DND-41 (cell line): ENCODE measurements at regions not wholly inside any gene's neighbourhood (a gene's known extent, or its start where the extent isn't known, plus 50 kb on each side); places are given as distances from the start of the nearest gene placed in this dataset.

Source experiments
- ATAC-seq: fragments of 200-7000 bp; cut with Tn5 transposase; 3 replicates; pipeline ENCODE4 v1.9.1; 2021; ENCODE audit warnings: low read depth; ENCODE audit not compliant: insufficient read depth
- DNase-seq: peaks from one replicate; pipeline ENCODE4 v3.0.0-alpha.2; 2020
- H2AFZ ChIP-seq: 2 replicates; pipeline ENCODE4 v1.6.0; 2012; ENCODE audit warnings: low read depth, low read length
- H3K27ac ChIP-seq: 2 replicates; pipeline ENCODE4 v1.5.1; 2012; ENCODE audit warnings: low read length, inconsistent platforms
- H3K27me3 ChIP-seq: fragments of 200-600 bp; sonication (generic); 2 replicates; pipeline ENCODE4 v1.6.0; 2012; ENCODE audit warnings: low read length, mild to moderate bottlenecking, inconsistent platforms; ENCODE audit not compliant: insufficient read depth, poor library complexity
- H3K36me3 ChIP-seq: 2 replicates; pipeline ENCODE4 v1.5.1; 2012; ENCODE audit warnings: low read length, inconsistent platforms; ENCODE audit not compliant: insufficient read depth
- H3K4me1 ChIP-seq: 2 replicates; pipeline ENCODE4 v1.5.1; 2012; ENCODE audit warnings: mild to moderate bottlenecking, low read length; ENCODE audit not compliant: insufficient read depth
- H3K4me2 ChIP-seq: 2 replicates; pipeline ENCODE4 v1.6.0; 2012; ENCODE audit warnings: mild to moderate bottlenecking, moderate library complexity, low read length, inconsistent platforms; ENCODE audit not compliant: insufficient read depth
- H3K4me3 ChIP-seq, 2 experiments: fragments of 200-600 bp in 1 of 2; shearing (Covaris generic) in 1 of 2; 2 replicates each; pipeline ENCODE4 v1.5.1; 2012 to 2016; ENCODE audit warnings: inconsistent platforms in 2 of 2, low read length in 2 of 2, mild to moderate bottlenecking in 2 of 2, low read depth in 1 of 2, moderate library complexity in 1 of 2
- H3K79me2 ChIP-seq: 2 replicates; pipeline ENCODE4 v1.6.0; 2012; ENCODE audit warnings: low read length, inconsistent platforms; ENCODE audit not compliant: insufficient read depth
- H3K9ac ChIP-seq: 2 replicates; pipeline ENCODE4 v1.6.0; 2012; ENCODE audit warnings: low read depth, mild to moderate bottlenecking, inconsistent platforms, low read length, moderate library complexity
- H3K9me3 ChIP-seq: 2 replicates; pipeline ENCODE4 v1.5.1; 2012; ENCODE audit warnings: low read length, moderate library complexity, mild to moderate bottlenecking, inconsistent platforms; ENCODE audit not compliant: insufficient read depth, severe bottlenecking
- H4K20me1 ChIP-seq: 2 replicates; pipeline ENCODE4 v1.6.0; 2012; ENCODE audit warnings: low read length; ENCODE audit not compliant: insufficient read depth
- CTCF ChIP-seq: IDR thresholded peaks from 2 replicates; pipeline ENCODE4 v1.5.1; 2012; ENCODE audit warnings: borderline replicate concordance, low read length, moderate library complexity, mild to moderate bottlenecking; ENCODE audit not compliant: poor library complexity, severe bottlenecking; ENCODE audit errors: extremely low read depth
- EZH2 ChIP-seq: IDR thresholded peaks from 3 replicates; pipeline ENCODE4 v1.6.1; 2012; ENCODE audit warnings: borderline replicate concordance, low read depth, mild to moderate bottlenecking, moderate library complexity, low read length, inconsistent platforms; ENCODE audit not compliant: severe bottlenecking

GRCh38 chr14:98122527-98122926 is 1149.5 kb downstream of the BCL11B start:
- Histone ChIP-seq H3K9me3 (peaks cover 12% of the 10 kb centered on the region), H3K27ac (no peak overlapping the region), H2AFZ (no peak overlapping the region), H3K36me3 (peaks cover 5% of the 10 kb centered on the region; the same call in 1 of the 2 replicates), H3K4me1 (0 out of 2 replicates have a peak, but pooled peaks cover 3% of the 10 kb centered on the region), H3K4me3 (no peak overlapping the region), H4K20me1 (no peaks in the 10 kb centered on the region), H3K4me2 (no peak overlapping the region), H3K79me2 (no peaks in the 10 kb centered on the region), H3K9ac (no peak overlapping the region), H3K27me3 (no peaks in the 10 kb centered on the region)
- no peak for DNase-seq
- TF ChIP-seq CTCF, result no peak
- peak; percentile 29; the same call in 1 of the 3 replicates for ATAC-seq

GRCh38 chr14:98130691-98131090 is 1141.3 kb downstream of the BCL11B start:
- no peak overlapping the region for H3K4me3 ChIP-seq
- no peak overlapping the region for H2AFZ ChIP-seq
- H3K27me3 ChIP-seq, result no peaks in the 10 kb centered on the region
- H3K9me3 ChIP-seq, result no peaks in the 10 kb centered on the region
- no peaks in the 10 kb centered on the region for H3K79me2 ChIP-seq
- H3K4me1 ChIP-seq, result peaks cover 16% of the 10 kb centered on the region
- H3K36me3 ChIP-seq, result no peaks in the 10 kb centered on the region
- H3K27ac ChIP-seq, result no peak overlapping the region
- no peak overlapping the region for H3K9ac ChIP-seq
- TF ChIP-seq CTCF, result no peak
- H3K4me2 ChIP-seq, result no peak overlapping the region
- ATAC-seq, result no peak
- DNase-seq, result no peak
- H4K20me1 ChIP-seq, result no peaks in the 10 kb centered on the region

GRCh38 chr14:98131406-98131805 is 1140.6 kb downstream of the BCL11B start:
- ATAC-seq, result no peak
- Histone ChIP-seq H3K79me2 (no peaks in the 10 kb centered on the region), H3K27ac (peak overlapping the region; percentile 48), H3K9ac (no peak overlapping the region), H4K20me1 (no peaks in the 10 kb centered on the region), H2AFZ (no peak overlapping the region), H3K4me2 (no peak overlapping the region), H3K36me3 (no peaks in the 10 kb centered on the region), H3K4me3 (no peak overlapping the region), H3K9me3 (no peaks in the 10 kb centered on the region), H3K4me1 (peaks cover 23% of the 10 kb centered on the region), H3K27me3 (no peaks in the 10 kb centered on the region)
- DNase-seq, result no peak
- no peak for TF ChIP-seq CTCF
- TF ChIP-seq EZH2, result no peak

GRCh38 chr14:98133806-98134205 is 1138.2 kb downstream of the BCL11B start:
- ATAC-seq (no peak), DNase-seq (no peak)
- no peak overlapping the region; the same call in 1 of the 2 replicates for H3K27ac ChIP-seq
- H4K20me1 ChIP-seq, result no peaks in the 10 kb centered on the region
- H3K9ac ChIP-seq, result no peak overlapping the region
- H3K36me3 ChIP-seq, result no peaks in the 10 kb centered on the region
- TF ChIP-seq EZH2 (no peak), CTCF (no peak)
- peaks cover 47% of the 10 kb centered on the region for H3K4me1 ChIP-seq
- H2AFZ ChIP-seq, result no peak overlapping the region
- H3K4me2 ChIP-seq, result no peak overlapping the region
- no peaks in the 10 kb centered on the region for H3K27me3 ChIP-seq
- no peak overlapping the region for H3K4me3 ChIP-seq
- H3K79me2 ChIP-seq, result no peaks in the 10 kb centered on the region
- no peaks in the 10 kb centered on the region for H3K9me3 ChIP-seq
